Breast epithelium (tissue), 4 donors: ENCODE measurements at regions not wholly inside any gene's neighbourhood (a gene's known extent, or its start where the extent isn't known, plus 50 kb on each side); places are given as distances from the start of the nearest gene placed in this dataset.

Source experiments
- DNase-seq, 2 donors: peaks; one replicate each; pipeline ENCODE4 v3.0.0-alpha.2; 2019; ENCODE audit warnings: low spot score in 2 of 2
- H3K27ac ChIP-seq, 2 donors: fragments of 200-600 bp; sonication (generic) in 1 of 2; one replicate each; pipeline ENCODE4 v1.5.1; 2016 to 2019; ENCODE audit warnings: mild to moderate bottlenecking in 1 of 2
- H3K27me3 ChIP-seq, 2 donors: fragments of 200-600 bp; sonication (generic) in 1 of 2; one replicate each; pipeline versions ENCODE4 v1.5.1 to v1.6.0; 2017 to 2019; ENCODE audit warnings: control low read depth in 1 of 2, mild to moderate bottlenecking in 1 of 2
- H3K36me3 ChIP-seq: fragments of 200-600 bp; one replicate; pipeline ENCODE4 v1.5.1; 2019
- H3K4me1 ChIP-seq, 2 donors: fragments of 200-600 bp; sonication (generic); one replicate each; pipeline ENCODE4 v1.5.1; 2016 to 2019; ENCODE audit warnings: control low read depth in 1 of 2
- H3K4me3 ChIP-seq, 3 donors: fragments of 200-600 bp; sonication (generic); 1 replicate in 2 of 3; 2 replicates in 1 of 3; pipeline ENCODE4 v1.5.1; 2016 to 2019; ENCODE audit warnings: mild to moderate bottlenecking in 3 of 3, moderate library complexity in 2 of 3
- H3K9me3 ChIP-seq, 2 donors: fragments of 200-600 bp; sonication (generic) in 1 of 2; one replicate each; pipeline ENCODE4 v1.5.1; 2016 to 2019; ENCODE audit warnings: control low read depth in 1 of 2
- POLR2A ChIP-seq: fragments of 450-650 bp; IDR thresholded peaks from one replicate; pipeline ENCODE4 v1.6.1; 2016; ENCODE audit warnings: antibody characterized with exemption, mild to moderate bottlenecking, moderate library complexity
- POLR2AphosphoS5 ChIP-seq, 3 donors: sonication (generic); formaldehyde crosslinking; IDR thresholded peaks; one replicate each; pipeline ENCODE4 v1.6.1; 2017; ENCODE audit warnings: antibody characterized with exemption in 3 of 3
- intact Hi-C: fragments of 100-400 bp; cut with DNase I; formaldehyde crosslinking; loops from one replicate; pipeline ENCODE4 v1.15.1; 2023; ENCODE audit warnings: low total_unique reads
- TF ChIP-seq, protein P1 (sequence below), 3 donors: fragments of 450-650 bp; IDR thresholded peaks; one replicate each; pipeline ENCODE4 v1.5.1; 2016 to 2017; ENCODE audit warnings: antibody characterized with exemption in 3 of 3, mild to moderate bottlenecking in 3 of 3, moderate library complexity in 3 of 3

DNA sequence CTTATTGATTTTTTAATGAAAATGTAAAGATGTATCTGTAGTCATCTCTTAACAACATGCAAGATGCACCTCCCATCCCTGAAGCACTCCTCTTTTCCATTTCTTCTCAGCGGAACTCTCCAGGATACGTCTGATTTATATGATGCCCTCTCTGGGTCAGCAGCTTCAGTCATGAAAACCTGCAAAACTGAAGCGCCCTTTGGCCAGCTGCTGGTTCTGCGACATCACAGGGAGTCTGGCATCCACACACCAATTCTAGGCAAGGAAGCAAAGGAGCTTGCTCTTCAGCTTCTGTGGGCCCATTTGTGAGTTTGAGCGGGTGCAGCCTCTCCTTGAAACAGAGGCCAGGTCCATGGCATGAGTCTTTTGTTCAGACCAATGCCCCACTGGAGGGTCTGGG is 1253.3 kb downstream of the TBC1D22A start:
- Histone ChIP-seq H3K4me3 (no peak overlapping the region), H3K27me3 (peaks cover 0 to 30% of the 10 kb centered on the region in 2 donors), H3K9me3 (peaks cover 12 to 16% of the 10 kb centered on the region in 2 donors), H3K36me3 (no peaks in the 10 kb centered on the region), H3K27ac (no peak overlapping the region), H3K4me1 (no peaks in the 10 kb centered on the region)
- intact Hi-C loops, result no loop called here
- no peak for DNase-seq
- TF ChIP-seq POLR2AphosphoS5 (IDR thresholded peaks at IDR 0.05), result no peak

GRCh38 chr22:48004936-48005335 is 1242.5 kb downstream of the TBC1D22A start:
- H3K27me3 ChIP-seq, result peaks cover 0 to 4% of the 10 kb centered on the region in 2 donors
- intact Hi-C loops, result no loop called here
- H3K27ac ChIP-seq, result no peak overlapping the region
- no peaks in the 10 kb centered on the region for H3K9me3 ChIP-seq
- no peak for DNase-seq
- H3K36me3 ChIP-seq, result no peaks in the 10 kb centered on the region
- no peak overlapping the region for H3K4me3 ChIP-seq
- no peaks in the 10 kb centered on the region for H3K4me1 ChIP-seq
- TF ChIP-seq POLR2AphosphoS5 (IDR thresholded peaks at IDR 0.05), result no peak
- TF ChIP-seq POLR2A, result no peak
- TF ChIP-seq, protein P1, sequence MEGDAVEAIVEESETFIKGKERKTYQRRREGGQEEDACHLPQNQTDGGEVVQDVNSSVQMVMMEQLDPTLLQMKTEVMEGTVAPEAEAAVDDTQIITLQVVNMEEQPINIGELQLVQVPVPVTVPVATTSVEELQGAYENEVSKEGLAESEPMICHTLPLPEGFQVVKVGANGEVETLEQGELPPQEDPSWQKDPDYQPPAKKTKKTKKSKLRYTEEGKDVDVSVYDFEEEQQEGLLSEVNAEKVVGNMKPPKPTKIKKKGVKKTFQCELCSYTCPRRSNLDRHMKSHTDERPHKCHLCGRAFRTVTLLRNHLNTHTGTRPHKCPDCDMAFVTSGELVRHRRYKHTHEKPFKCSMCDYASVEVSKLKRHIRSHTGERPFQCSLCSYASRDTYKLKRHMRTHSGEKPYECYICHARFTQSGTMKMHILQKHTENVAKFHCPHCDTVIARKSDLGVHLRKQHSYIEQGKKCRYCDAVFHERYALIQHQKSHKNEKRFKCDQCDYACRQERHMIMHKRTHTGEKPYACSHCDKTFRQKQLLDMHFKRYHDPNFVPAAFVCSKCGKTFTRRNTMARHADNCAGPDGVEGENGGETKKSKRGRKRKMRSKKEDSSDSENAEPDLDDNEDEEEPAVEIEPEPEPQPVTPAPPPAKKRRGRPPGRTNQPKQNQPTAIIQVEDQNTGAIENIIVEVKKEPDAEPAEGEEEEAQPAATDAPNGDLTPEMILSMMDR (IDR thresholded peaks at IDR 0.05), result no peak

GRCh38 chr22:48004038-48004437 is 1241.6 kb downstream of the TBC1D22A start:
- peaks cover 0 to 4% of the 10 kb centered on the region in 2 donors for H3K27me3 ChIP-seq
- no peak for DNase-seq

DNA sequence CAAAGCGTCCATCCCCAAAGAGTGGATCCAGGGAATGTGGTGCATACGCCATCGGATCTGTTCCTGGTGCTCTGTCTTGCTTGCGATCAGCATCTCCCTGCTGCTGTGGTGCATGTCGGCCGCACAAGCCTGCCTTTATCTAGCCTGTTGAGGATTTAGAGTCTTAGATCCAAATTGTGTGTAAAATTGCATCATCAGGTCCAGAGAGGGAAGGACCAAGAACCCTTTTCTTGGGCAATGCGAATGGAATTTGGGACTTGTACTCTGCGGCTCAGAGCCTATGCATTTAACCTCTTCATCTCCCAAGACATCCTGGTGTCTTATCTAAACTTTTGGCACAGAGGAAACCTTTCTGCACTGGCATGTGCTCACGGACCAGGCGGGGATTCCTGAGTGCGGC is 1238.7 kb downstream of the TBC1D22A start:
- intact Hi-C loops, result no loop called here
- H3K4me3 ChIP-seq, result no peak overlapping the region
- TF ChIP-seq POLR2A, result no peak
- TF ChIP-seq POLR2AphosphoS5 (IDR thresholded peaks at IDR 0.05), result no peak
- TF ChIP-seq, protein P1 (IDR thresholded peaks at IDR 0.05), result no peak
- no peaks in the 10 kb centered on the region for H3K9me3 ChIP-seq
- H3K27ac ChIP-seq, result no peak overlapping the region
- no peaks in the 10 kb centered on the region for H3K4me1 ChIP-seq
- H3K36me3 ChIP-seq, result no peaks in the 10 kb centered on the region
- no peak for DNase-seq
- H3K27me3 ChIP-seq, result peaks cover 0 to 12% of the 10 kb centered on the region in 2 donors

More at GRCh38 chr22:48004038-48004437, 1241.6 kb downstream of the TBC1D22A start:
- Histone ChIP-seq H3K9me3 (no peaks in the 10 kb centered on the region), H3K36me3 (no peaks in the 10 kb centered on the region), H3K4me3 (no peak overlapping the region), H3K4me1 (no peaks in the 10 kb centered on the region), H3K27ac (no peak overlapping the region)
- intact Hi-C loops, result no loop called here
- TF ChIP-seq POLR2A (no peak), POLR2AphosphoS5 (IDR thresholded peaks at IDR 0.05) (no peak)
- TF ChIP-seq, protein P1 (IDR thresholded peaks at IDR 0.05), result no peak

GRCh38 chr22:47997612-47998011 is 1235.2 kb downstream of the TBC1D22A start:
- no peak overlapping the region for H3K27ac ChIP-seq
- intact Hi-C loops, result no loop called here
- H3K27me3 ChIP-seq, result peaks cover 0 to 10% of the 10 kb centered on the region in 2 donors

More at GRCh38 chr22:47997612-47998011, 1235.2 kb downstream of the TBC1D22A start:
- no peak overlapping the region for H3K4me3 ChIP-seq
- no peaks in the 10 kb centered on the region for H3K36me3 ChIP-seq
- DNase-seq, result no peak
- no peaks in the 10 kb centered on the region for H3K4me1 ChIP-seq
- no peak for TF ChIP-seq POLR2AphosphoS5 (IDR thresholded peaks at IDR 0.05)
- TF ChIP-seq, protein P1 (IDR thresholded peaks at IDR 0.05), result no peak
- H3K9me3 ChIP-seq, result no peaks in the 10 kb centered on the region
